ENCODE measurements at regions not wholly inside any gene's neighbourhood (a gene's known extent, or its start where the extent isn't known, plus 50 kb on each side); places are given as distances from the start of the nearest gene placed in this dataset.

- ATAC-seq (ENCODE audit: low read depth) (peak; percentile 81), DNase-seq (ENCODE audit: low spot score) (no peak)
- Histone ChIP-seq H3K9me3 (ENCODE audit: severe bottlenecking) (no peaks in the 10 kb centered on the region), H3K27ac (ENCODE audit: poor library complexity, severe bottlenecking) (no peak overlapping the region), H3K4me1 (ENCODE audit: insufficient read depth, poor library complexity, severe bottlenecking) (no peaks in the 10 kb centered on the region), H3K27me3 (ENCODE audit: insufficient read depth, poor library complexity, severe bottlenecking) (no peaks in the 10 kb centered on the region), H3K4me3 (ENCODE audit: severe bottlenecking) (no peak overlapping the region), H3K36me3 (ENCODE audit: low read depth) (no peaks in the 10 kb centered on the region)
- no peak for TF ChIP-seq CTCF (IDR thresholded peaks at IDR 0.05; ENCODE audit: poor library complexity, severe bottlenecking)
These were observed 312.6 kb upstream of the COBL start for GRCh38 chr7:51629206-51629605.

GRCh38 chr7:51621956-51622355, 305.3 kb upstream of the COBL start:
- ATAC-seq (ENCODE audit: low read depth) (no peak), DNase-seq (ENCODE audit: low spot score) (no peak)
- Histone ChIP-seq H3K27me3 (ENCODE audit: insufficient read depth, poor library complexity, severe bottlenecking) (no peaks in the 10 kb centered on the region), H3K4me3 (ENCODE audit: severe bottlenecking) (no peak overlapping the region), H3K27ac (ENCODE audit: poor library complexity, severe bottlenecking) (no peak overlapping the region), H3K9me3 (ENCODE audit: severe bottlenecking) (no peaks in the 10 kb centered on the region), H3K4me1 (ENCODE audit: insufficient read depth, poor library complexity, severe bottlenecking) (no peaks in the 10 kb centered on the region), H3K36me3 (ENCODE audit: low read depth) (no peaks in the 10 kb centered on the region)
- TF ChIP-seq CTCF (IDR thresholded peaks at IDR 0.05; ENCODE audit: poor library complexity, severe bottlenecking): no peak

GRCh38 chr7:51620706-51621105, 304.1 kb upstream of the COBL start:
- ATAC-seq (ENCODE audit: low read depth) (no peak), DNase-seq (ENCODE audit: low spot score) (no peak)
- H3K4me1 ChIP-seq (ENCODE audit: insufficient read depth, poor library complexity, severe bottlenecking): no peaks in the 10 kb centered on the region

GRCh38 chr7:51619880-51620279, 303.3 kb upstream of the COBL start:
- Histone ChIP-seq H3K36me3 (ENCODE audit: low read depth) (no peaks in the 10 kb centered on the region), H3K27me3 (ENCODE audit: insufficient read depth, poor library complexity, severe bottlenecking) (no peaks in the 10 kb centered on the region), H3K27ac (ENCODE audit: poor library complexity, severe bottlenecking) (no peak overlapping the region), H3K4me1 (ENCODE audit: insufficient read depth, poor library complexity, severe bottlenecking) (no peaks in the 10 kb centered on the region), H3K9me3 (ENCODE audit: severe bottlenecking) (no peaks in the 10 kb centered on the region), H3K4me3 (ENCODE audit: severe bottlenecking) (no peak overlapping the region)
- ATAC-seq (ENCODE audit: low read depth) (0 out of 3 replicates have a peak, but pooled peaks have one; percentile 21), DNase-seq (ENCODE audit: low spot score) (no peak)
- no peak for TF ChIP-seq CTCF (IDR thresholded peaks at IDR 0.05; ENCODE audit: poor library complexity, severe bottlenecking)

More at GRCh38 chr7:51620706-51621105, 304.1 kb upstream of the COBL start:
- no peak for TF ChIP-seq CTCF (IDR thresholded peaks at IDR 0.05; ENCODE audit: poor library complexity, severe bottlenecking)
- Histone ChIP-seq H3K9me3 (ENCODE audit: severe bottlenecking) (no peaks in the 10 kb centered on the region), H3K4me3 (ENCODE audit: severe bottlenecking) (no peak overlapping the region), H3K27me3 (ENCODE audit: insufficient read depth, poor library complexity, severe bottlenecking) (no peaks in the 10 kb centered on the region), H3K27ac (ENCODE audit: poor library complexity, severe bottlenecking) (no peak overlapping the region), H3K36me3 (ENCODE audit: low read depth) (no peaks in the 10 kb centered on the region)

- no peak for TF ChIP-seq CTCF (IDR thresholded peaks at IDR 0.05; ENCODE audit: poor library complexity, severe bottlenecking)
- no peaks in the 10 kb centered on the region for H3K36me3 ChIP-seq (ENCODE audit: low read depth)
- H3K9me3 ChIP-seq (ENCODE audit: severe bottlenecking): no peaks in the 10 kb centered on the region
- no peak overlapping the region for H3K4me3 ChIP-seq (ENCODE audit: severe bottlenecking)
- H3K4me1 ChIP-seq (ENCODE audit: insufficient read depth, poor library complexity, severe bottlenecking): no peaks in the 10 kb centered on the region
- no peak for DNase-seq (ENCODE audit: low spot score)
- no peak for ATAC-seq (ENCODE audit: low read depth)
- H3K27me3 ChIP-seq (ENCODE audit: insufficient read depth, poor library complexity, severe bottlenecking): no peaks in the 10 kb centered on the region
- no peak overlapping the region for H3K27ac ChIP-seq (ENCODE audit: poor library complexity, severe bottlenecking)
These were observed 301.1 kb upstream of the COBL start for GRCh38 chr7:51617686-51618085.

Measured in RWPE2 (cell line).